GM12878 (cell line): ENCODE measurements at regions not wholly inside any gene's neighbourhood (a gene's known extent, or its start where the extent isn't known, plus 50 kb on each side); places are given as distances from the start of the nearest gene placed in this dataset.

Source experiments
- ATAC-seq: fragments of 200-7000 bp; cut with Tn5 transposase; 3 replicates; pipeline ENCODE4 v1.9.1; 2020; ENCODE audit warnings: mild to moderate bottlenecking, moderate library complexity
- BruUV-seq: library from RNA; stranded (reverse); fragments of 400-500 nt; replicated peaks from 2 replicates; lab custom pipeline; 2021; lab: Mats Ljungman, UMichigan
- CTCF ChIA-PET: fragments of 300-600 bp; sonication (Branson Sonifier 250); formaldehyde crosslinking; extraction: SDS; loops from one replicate; lab custom pipeline; 2021; ENCODE audit warnings: inconsistent platforms; lab: Yijun Ruan, JAX
- POLR2A ChIA-PET: fragments of 350-600 bp; formaldehyde crosslinking; extraction: SDS; loops from one replicate; lab custom pipeline; 2021; ENCODE audit warnings: inconsistent platforms; lab: Charles Lee
- RAD21 ChIA-PET: fragments of 300-600 bp; sonication (Branson Sonifier 250); formaldehyde crosslinking; loops from one replicate; lab custom pipeline; 2023; ENCODE audit warnings: antibody characterized with exemption; ENCODE audit not compliant: unreplicated experiment; lab: Charles Lee
- SMC1A ChIA-PET: fragments of 300-600 bp; sonication (Branson Sonifier 250); formaldehyde crosslinking; loops from one replicate; lab custom pipeline; 2023; ENCODE audit not compliant: unreplicated experiment, uncharacterized antibody; lab: Charles Lee
- DNase-seq: peaks from one replicate; pipeline ENCODE4 v3.0.0-alpha.2; 2011; ENCODE audit warnings: low read depth, low spot score
- FAIRE-seq: peaks from 3 replicates; lab custom pipeline; 2011; peaks lifted over from hg19 to GRCh38; lab: Jason Lieb, UNC
- H2AFZ ChIP-seq: 2 replicates; pipeline ENCODE4 v1.6.0; 2011; ENCODE audit warnings: low read depth, low read length, control low read depth; ENCODE audit not compliant: control insufficient read depth
- H3K27ac ChIP-seq: 2 replicates; pipeline ENCODE4 v1.5.1; 2011; ENCODE audit warnings: control low read depth; ENCODE audit not compliant: control insufficient read depth, insufficient read depth
- H3K27me3 ChIP-seq, 2 experiments: replicated peaks in 1 of 2; 2 replicates each; pipeline versions ENCODE4 v1.6.0 to v1.6.1; 2011; ENCODE audit warnings: low read length in 1 of 2; ENCODE audit not compliant: control insufficient read depth in 2 of 2, insufficient read depth in 2 of 2
- H3K36me3 ChIP-seq, 2 experiments: 2 replicates each; pipeline ENCODE4 v1.5.1; 2011; ENCODE audit warnings: low read length in 1 of 2; ENCODE audit not compliant: control insufficient read depth in 2 of 2, insufficient read depth in 2 of 2
- H3K4me1 ChIP-seq: 2 replicates; pipeline ENCODE4 v1.6.1; 2011; ENCODE audit warnings: mild to moderate bottlenecking, low read length, moderate library complexity, mixed read lengths; ENCODE audit not compliant: control insufficient read depth, insufficient read depth
- H3K4me2 ChIP-seq: 2 replicates; pipeline ENCODE4 v1.6.0; 2011; ENCODE audit warnings: control low read depth; ENCODE audit not compliant: control insufficient read depth, insufficient read depth
- H3K4me3 ChIP-seq: fragments of 200-600 bp; sonication (generic); 2 replicates; pipeline ENCODE4 v1.5.1; 2016
- H3K79me2 ChIP-seq: 2 replicates; pipeline ENCODE4 v1.6.0; 2011; ENCODE audit warnings: low read length; ENCODE audit not compliant: control insufficient read depth, insufficient read depth
- H3K9ac ChIP-seq: 2 replicates; pipeline ENCODE4 v1.8.0; 2011; ENCODE audit warnings: low read length, control low read depth, mixed read lengths; ENCODE audit not compliant: control insufficient read depth, insufficient read depth
- H3K9me3 ChIP-seq: replicated peaks from 3 replicates; pipeline ENCODE4 v1.5.1; 2011; ENCODE audit warnings: mild to moderate bottlenecking, low read length; ENCODE audit not compliant: control insufficient read depth, insufficient read depth
- H4K20me1 ChIP-seq: 2 replicates; pipeline ENCODE4 v1.6.0; 2011; ENCODE audit not compliant: control insufficient read depth, insufficient read depth
- BCL11A ChIP-seq: IDR thresholded peaks from 2 replicates; pipeline ENCODE4 v1.6.1; 2011; ENCODE audit warnings: low read depth, low read length
- CHD1 ChIP-seq: IDR thresholded peaks from 2 replicates; pipeline ENCODE4 v1.6.1; 2012; ENCODE audit warnings: low read depth, low read length, improper control_type of control experiment
- CREB1 ChIP-seq: IDR thresholded peaks from 2 replicates; pipeline ENCODE4 v1.6.1; 2012; ENCODE audit warnings: low read depth, mild to moderate bottlenecking, inconsistent platforms
- SMARCA5 ChIP-seq: fragments of 450-650 bp; IDR thresholded peaks from 2 replicates; pipeline ENCODE4 v1.6.1; 2017; ENCODE audit warnings: mild to moderate bottlenecking
- TCF3 ChIP-seq: IDR thresholded peaks from 2 replicates; pipeline ENCODE4 v1.6.1; 2012; ENCODE audit warnings: low read depth, mild to moderate bottlenecking, low read length, borderline replicate concordance; ENCODE audit not compliant: insufficient read depth
- WGBS: methylation state at CpG from one replicate; pipeline ENCODE4 v1.1.6; 2016; ENCODE audit warnings: low lambda C conversion rate; ENCODE audit not compliant: insufficient replicate concordance, insufficient coverage; ENCODE audit errors: missing lambda C conversion rate; 5-methylcytosine and 5-hydroxymethylcytosine counted together
- in situ Hi-C: fragments of 300-500 bp; cut with MboI; formaldehyde crosslinking; loops from 9 replicates; pipeline ENCODE4 v1.14.3; 2018; ENCODE audit warnings: mixed read lengths
- intact Hi-C: fragments of 100-400 bp; cut with micrococcal nuclease; formaldehyde crosslinking; loops from one replicate; pipeline ENCODE4 v1.14.2; 2022; ENCODE audit not compliant: unreplicated experiment
- TF ChIP-seq, protein P1 (sequence below): IDR thresholded peaks from 2 replicates; pipeline ENCODE4 v1.6.1; 2011; ENCODE audit warnings: low read depth, low read length, improper control_type of control experiment, borderline replicate concordance

DNA sequence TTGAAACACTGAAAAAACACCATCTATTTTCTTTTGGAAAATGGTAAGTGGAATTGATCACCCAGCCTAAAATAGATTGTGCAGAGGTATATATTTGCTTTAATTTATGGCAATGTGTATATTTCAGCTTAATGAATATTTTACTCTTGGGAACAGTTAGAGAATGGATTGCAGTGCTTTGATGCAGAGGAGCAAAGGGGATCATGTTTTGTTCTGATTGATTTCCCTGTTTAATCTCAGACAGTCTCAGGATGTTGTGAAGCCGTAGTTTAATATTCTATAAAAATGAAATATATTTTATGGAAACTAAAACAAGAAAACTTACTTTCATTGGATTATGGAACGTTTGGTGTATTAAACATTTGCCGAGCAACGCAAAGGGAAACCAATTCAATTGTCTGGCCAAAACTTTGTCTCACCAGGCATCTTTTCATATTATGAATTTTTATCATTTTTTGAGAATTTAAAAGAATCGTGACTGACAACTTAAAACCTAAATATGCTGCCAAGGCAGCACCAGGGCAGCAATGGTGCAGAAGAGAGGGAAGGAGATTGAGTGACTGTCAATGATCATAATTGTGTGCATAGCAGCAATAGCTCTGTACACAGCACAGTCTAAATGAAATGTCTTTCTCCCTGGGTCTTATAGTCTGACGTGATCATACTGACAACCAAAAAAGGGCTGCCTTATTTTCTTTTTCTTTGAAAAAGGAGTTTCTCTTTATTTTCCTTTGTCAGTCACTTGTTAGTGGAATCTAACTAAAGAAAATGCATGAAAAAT, 105.5 kb upstream of the EPHA7 start:
- TF ChIP-seq TCF3 (no peak), SMARCA5 (no peak), BCL11A (no peak)
- in situ Hi-C loops, result no loop called here
- H3K9me3 ChIP-seq, result no peaks in the 10 kb centered on the region
- 23% methylated on average over 6 of the region's 6 CpGs for WGBS
- SMC1A ChIA-PET, result no interaction called here
- H3K79me2 ChIP-seq, result no peaks in the 10 kb centered on the region
- no peak overlapping the region for H3K9ac ChIP-seq
- POLR2A ChIA-PET, result no interaction called here
- H4K20me1 ChIP-seq, result no peaks in the 10 kb centered on the region
- H3K27me3 ChIP-seq, result no peaks in the 10 kb centered on the region
- no peak overlapping the region for H3K4me2 ChIP-seq
- DNase-seq, result no peak
- RAD21 ChIA-PET, result no interaction called here
- H3K27ac ChIP-seq, result no peak overlapping the region
- H3K4me1 ChIP-seq, result no peaks in the 10 kb centered on the region
- FAIRE-seq, result no peak
- no peak overlapping the region for H3K4me3 ChIP-seq
- no peak for ATAC-seq
- no peak overlapping the region for H2AFZ ChIP-seq
- no peaks in the 10 kb centered on the region for H3K36me3 ChIP-seq
- no TSS peak for BruUV-seq
- intact Hi-C loops, result no loop called here
- CTCF ChIA-PET, result interaction anchor here (1.5 kb wide), 1 partner anchor 11 kb away, joined by 3 read pairs; no protein-coding TSS in a partner anchor

DNA sequence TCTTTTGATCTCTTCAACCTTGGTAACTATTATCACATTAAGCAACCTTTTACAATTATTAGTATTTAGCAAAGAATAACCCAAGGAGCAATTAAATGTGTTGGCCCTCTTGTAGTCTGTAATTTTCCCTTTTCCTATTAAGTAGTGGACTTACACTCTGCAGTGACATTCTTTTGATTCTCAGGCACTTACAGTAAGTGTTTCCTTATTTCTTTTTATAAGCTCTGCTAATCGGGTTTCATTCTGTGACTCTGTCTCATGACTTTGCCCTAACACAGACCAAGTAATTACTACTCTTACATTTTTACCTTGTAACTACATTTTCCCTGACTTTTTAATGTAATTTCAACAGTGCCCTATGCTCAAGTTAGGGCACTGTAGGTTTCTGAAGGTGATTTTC, 104.0 kb upstream of the EPHA7 start:
- TF ChIP-seq, protein P1, sequence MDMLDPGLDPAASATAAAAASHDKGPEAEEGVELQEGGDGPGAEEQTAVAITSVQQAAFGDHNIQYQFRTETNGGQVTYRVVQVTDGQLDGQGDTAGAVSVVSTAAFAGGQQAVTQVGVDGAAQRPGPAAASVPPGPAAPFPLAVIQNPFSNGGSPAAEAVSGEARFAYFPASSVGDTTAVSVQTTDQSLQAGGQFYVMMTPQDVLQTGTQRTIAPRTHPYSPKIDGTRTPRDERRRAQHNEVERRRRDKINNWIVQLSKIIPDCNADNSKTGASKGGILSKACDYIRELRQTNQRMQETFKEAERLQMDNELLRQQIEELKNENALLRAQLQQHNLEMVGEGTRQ, result no peak
- TF ChIP-seq CREB1 (no peak), CHD1 (no peak)
- H3K9ac ChIP-seq, result no peak overlapping the region
- no peak overlapping the region for H3K27ac ChIP-seq
- CTCF ChIA-PET, result no interaction called here
- no peaks in the 10 kb centered on the region for H4K20me1 ChIP-seq
- no peaks in the 10 kb centered on the region for H3K79me2 ChIP-seq
- 0% methylated on average over 1 of the region's 1 CpG for WGBS
- no TSS peak for BruUV-seq
- intact Hi-C loops, result no loop called here
- POLR2A ChIA-PET, result no interaction called here
- H3K9me3 ChIP-seq, result no peaks in the 10 kb centered on the region
- H3K4me3 ChIP-seq, result no peak overlapping the region
- SMC1A ChIA-PET, result no interaction called here
- in situ Hi-C loops, result no loop called here
- RAD21 ChIA-PET, result no interaction called here
- H3K27me3 ChIP-seq, result no peaks in the 10 kb centered on the region
- no peak overlapping the region for H3K4me2 ChIP-seq
- H3K4me1 ChIP-seq, result no peaks in the 10 kb centered on the region
- no peak overlapping the region for H2AFZ ChIP-seq
- FAIRE-seq (no peak), ATAC-seq (no peak), DNase-seq (no peak)
- H3K36me3 ChIP-seq, result no peaks in the 10 kb centered on the region
